Tongue (tissue), 1 donor: ENCODE measurements at regions not wholly inside any gene's neighbourhood (a gene's known extent, or its start where the extent isn't known, plus 50 kb on each side); places are given as distances from the start of the nearest gene placed in this dataset.

Source experiments
- DNase-seq: peaks from one replicate; pipeline ENCODE4 v3.0.0-alpha.2; 2015

- DNase-seq = no peak
Measured at GRCh38 chr4:33512397-33512796, 2731.9 kb downstream of the ARAP2 start.

DNA sequence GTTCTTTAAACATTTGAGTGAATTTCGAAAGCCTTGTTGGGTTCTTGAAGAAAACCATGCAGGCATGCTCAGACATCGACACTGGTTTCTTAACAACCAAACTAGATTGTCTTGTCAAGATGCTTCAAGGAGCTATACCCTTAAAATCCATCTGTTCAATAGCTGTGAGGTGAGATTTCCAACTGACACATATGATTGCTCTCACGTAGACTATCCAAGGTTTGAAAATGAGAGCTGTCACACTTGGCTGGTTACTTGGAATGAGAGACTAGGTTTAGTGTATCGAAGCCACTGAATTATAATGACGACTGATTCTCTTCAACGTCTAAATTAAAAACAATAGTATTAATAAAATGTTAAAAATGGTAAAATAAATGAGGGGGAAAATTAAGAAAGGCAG is 2725.5 kb downstream of the ARAP2 start:
- no peak for DNase-seq

GRCh38 chr4:33532821-33533220 is 2711.5 kb downstream of the ARAP2 start:
- DNase-seq = no peak

DNA sequence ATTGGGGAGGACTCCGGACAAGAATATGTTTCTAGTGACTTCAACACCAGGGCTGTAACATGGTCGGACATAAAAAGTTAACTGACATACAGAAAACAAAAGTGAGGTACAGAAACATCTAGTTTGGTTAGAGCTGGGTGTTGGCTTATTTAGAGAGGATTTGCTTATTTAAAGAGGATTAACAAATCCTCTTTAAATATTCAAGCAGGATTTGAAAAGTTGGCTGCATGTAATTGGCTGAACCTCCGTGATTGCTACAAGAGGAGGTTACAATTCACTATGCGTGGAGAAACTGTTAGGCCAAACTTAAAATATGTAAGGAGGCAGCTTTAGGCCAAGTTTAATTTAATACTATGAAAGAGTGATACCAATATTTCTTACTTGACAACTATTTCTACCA is 2707.4 kb downstream of the ARAP2 start:
- DNase-seq = no peak

GRCh38 chr4:33537527-33537926 is 2706.8 kb downstream of the ARAP2 start:
- peak; percentile 2 for DNase-seq

GRCh38 chr4:33543941-33544450 is 2700.3 kb downstream of the ARAP2 start:
- DNase-seq = no peak

DNA sequence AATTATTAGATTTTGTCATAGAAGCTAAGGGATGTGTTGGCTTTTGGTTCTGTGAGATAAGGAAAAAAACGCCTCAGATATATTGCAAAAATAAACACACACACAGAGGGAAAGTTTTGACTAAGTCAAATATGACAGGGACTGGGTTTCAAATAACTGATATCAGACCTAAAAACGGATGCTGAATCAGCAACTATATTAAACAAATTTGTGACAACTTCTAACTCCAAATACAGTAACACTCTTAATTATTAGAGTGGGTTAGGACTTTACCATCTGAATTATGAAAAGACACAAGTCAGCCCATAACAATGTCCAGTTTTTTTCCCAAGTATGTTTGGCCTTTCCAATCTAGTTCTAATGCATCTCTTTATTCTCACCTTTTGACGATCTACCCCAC is 2693.1 kb downstream of the ARAP2 start:
- DNase-seq = no peak

- no peak for DNase-seq
Measured at GRCh38 chr4:33561259-33561658, 2683.1 kb downstream of the ARAP2 start.

GRCh38 chr4:33566649-33567048 is 2677.7 kb downstream of the ARAP2 start:
- DNase-seq = no peak

DNA sequence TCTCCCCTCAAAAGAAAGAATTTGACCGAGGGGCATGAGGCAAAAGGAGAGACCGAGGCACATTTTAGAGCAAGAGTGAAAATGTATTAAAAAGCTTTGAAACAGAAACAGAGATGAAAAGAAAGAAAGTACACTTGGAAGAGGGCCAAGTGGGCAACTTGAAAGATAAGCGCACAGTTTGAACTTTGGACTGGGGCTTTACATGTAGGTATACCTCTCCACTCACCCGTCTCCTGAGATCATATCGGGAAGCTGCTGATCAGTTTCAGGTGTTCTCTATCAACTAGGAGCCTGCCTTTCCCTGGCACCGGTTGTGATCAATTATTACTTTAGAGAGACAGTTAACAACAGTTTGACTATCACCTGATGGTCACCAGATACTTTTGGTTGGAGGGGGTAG is 2666.5 kb downstream of the ARAP2 start:
- DNase-seq = no peak

DNA sequence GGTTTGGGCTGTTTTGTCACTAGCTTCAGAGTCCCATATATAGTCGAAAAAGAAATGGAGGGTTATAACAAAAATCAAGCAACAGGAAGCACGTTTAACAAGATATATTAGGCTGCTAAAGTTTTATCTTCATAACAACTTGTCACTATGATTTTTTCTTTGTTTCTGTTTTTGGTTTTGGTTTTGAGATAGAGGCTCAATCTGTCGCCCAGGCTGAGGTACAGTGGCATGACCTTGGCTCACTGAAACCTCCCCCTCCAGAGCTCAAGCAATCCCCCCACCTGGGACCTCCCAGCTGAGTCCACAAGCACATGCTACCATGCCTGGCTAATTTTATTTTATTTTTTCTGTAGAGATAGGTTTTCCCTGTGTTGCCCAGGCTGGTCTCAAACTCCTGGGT is 2664.4 kb downstream of the ARAP2 start:
- DNase-seq = no peak

DNA sequence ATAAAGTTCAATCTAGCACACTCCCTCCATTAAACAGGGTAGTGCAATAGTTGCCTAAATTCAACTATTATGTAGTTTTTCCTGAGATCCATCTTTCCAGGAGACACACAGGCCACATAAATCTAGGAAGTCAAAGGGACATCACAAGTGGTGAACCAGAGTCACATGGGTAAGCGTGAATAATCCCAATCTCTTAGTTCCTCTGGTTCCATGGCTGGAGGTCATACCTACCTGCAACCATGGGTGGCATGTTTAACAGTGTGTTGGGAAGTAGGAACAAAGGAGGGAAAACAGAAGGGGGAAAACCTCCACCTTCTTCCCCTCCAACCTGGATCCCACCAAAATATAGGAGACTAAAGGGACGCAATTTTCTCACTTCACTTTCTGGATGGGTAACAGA is 2651.6 kb downstream of the ARAP2 start:
- DNase-seq = no peak

DNA sequence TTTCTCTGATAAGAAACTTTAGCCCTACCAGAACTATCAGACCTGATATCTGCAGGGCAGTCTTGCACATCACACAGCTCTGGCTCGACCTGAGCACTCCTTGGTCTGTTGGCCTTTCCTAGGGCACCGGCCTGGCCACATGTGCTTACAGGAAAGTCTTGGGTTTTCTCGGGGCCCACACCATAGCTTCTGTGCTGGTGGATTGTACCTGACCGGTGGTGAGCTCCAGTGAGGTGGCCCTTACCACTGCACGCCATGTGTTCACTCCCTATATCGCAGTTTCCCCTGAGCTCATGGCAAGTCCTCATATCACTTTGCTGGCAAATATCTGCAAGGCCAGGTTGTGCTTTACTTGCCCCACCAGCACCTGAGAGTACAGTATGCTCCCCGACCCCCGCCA is 2637.4 kb downstream of the ARAP2 start:
- DNase-seq = no peak

- no peak for DNase-seq
Measured at GRCh38 chr4:33616121-33616520, 2628.2 kb downstream of the ARAP2 start.

DNA sequence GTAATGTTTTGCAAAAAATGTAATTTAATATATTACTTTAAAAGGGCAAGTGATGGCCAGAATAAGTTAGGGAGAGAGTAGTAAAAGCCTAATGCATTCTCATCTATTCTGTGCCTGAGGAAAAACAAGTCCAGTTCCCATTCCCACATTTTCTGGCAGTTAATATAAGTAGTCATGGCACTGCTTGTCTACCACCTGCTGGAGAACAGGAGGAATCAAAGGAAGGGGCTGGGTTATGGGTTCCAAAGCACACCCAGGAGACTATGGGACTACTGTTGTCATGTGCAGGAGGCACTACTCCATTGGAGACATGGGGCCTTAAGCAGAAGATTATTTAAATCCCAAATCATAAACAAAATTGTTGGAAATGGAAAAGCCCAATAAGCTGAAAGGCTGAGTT is 2618.6 kb downstream of the ARAP2 start:
- DNase-seq = peak; percentile 47

DNA sequence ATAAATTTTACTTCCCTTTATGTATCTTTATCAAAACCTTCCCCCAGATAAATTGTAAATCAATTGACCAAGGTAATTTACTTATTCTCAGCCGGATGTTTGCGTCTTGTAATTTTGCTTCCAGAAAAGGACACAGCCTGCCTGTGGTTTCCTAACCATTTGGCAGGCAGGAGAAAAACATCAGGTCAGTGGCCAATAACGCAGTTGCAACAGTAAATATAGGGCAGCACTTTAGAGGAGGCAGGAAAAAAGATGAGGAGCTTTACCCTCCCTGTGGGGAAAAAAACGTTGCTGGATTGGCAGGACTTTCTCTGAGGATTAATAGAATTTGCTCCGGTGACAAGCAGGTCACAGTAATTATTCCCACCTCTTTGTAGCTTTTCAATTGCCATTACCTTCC is 2618.1 kb downstream of the ARAP2 start:
- DNase-seq = peak; percentile 40

DNA sequence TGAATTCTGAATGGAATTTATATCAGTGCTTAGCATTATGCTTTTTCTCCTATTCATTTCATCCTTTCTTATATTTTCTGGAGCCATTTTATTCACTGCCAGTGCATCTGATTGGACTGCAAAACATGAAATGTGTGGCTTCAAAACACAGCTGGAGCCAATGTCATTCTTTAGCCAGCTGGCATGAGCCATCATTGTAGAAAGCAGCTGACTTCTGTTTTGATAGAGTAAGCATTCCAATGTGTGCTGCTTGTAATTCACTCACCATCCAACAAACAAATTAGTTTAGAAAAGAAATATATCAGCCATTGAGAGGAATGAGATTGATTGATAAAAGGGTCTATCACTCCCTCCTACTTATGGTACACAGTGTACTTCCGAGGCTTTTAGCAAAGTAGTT is 2616.0 kb downstream of the ARAP2 start:
- peak; percentile 87 for DNase-seq

- DNase-seq = peak; percentile 14
Measured at GRCh38 chr4:33649015-33649414, 2595.3 kb downstream of the ARAP2 start.

- DNase-seq = no peak
Measured at GRCh38 chr4:33649471-33649870, 2594.8 kb downstream of the ARAP2 start.

- no peak for DNase-seq
Measured at GRCh38 chr4:33650036-33650435, 2594.3 kb downstream of the ARAP2 start.

GRCh38 chr4:33658971-33659370 is 2585.3 kb downstream of the ARAP2 start:
- DNase-seq = no peak

DNA sequence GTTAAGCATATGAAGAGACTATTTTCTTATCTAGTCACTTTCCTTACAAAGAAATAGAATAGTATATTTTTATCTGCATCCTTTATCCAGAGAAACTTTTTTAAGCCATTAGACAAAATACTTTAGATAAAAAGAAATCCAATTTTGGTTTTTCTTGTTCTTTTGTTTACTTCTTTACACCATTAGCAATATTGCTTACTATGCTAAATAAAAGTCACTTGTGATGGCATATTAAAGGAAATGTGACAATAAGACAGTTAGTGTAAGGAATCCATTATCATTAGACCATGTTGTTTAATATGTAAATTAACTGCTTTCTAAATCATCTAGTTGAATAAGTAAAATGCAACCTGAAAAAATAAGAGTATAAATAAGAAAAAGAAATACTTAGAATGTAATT is 2582.7 kb downstream of the ARAP2 start:
- no peak for DNase-seq

DNA sequence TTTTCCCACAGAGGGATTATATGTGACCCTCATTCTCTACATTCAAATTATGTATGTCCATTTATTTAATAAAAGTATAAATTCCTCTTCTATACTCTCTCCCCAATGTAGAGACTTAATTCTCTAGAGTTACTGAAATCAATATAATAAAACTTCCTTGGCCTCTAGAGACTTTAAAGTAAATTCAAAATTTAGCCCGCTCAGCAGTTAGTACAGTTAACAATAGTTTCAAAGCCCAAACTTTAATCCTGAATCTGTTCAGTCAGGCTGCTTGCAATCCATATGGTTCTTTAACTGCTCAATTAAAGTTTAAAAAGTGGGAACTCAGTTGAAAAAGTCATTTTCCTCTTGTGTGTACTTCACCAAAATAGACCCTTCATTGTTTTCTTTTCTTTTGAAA is 2558.4 kb downstream of the ARAP2 start:
- DNase-seq = no peak

- peak; percentile 5 for DNase-seq
Measured at GRCh38 chr4:33696041-33696440, 2548.3 kb downstream of the ARAP2 start.

DNA sequence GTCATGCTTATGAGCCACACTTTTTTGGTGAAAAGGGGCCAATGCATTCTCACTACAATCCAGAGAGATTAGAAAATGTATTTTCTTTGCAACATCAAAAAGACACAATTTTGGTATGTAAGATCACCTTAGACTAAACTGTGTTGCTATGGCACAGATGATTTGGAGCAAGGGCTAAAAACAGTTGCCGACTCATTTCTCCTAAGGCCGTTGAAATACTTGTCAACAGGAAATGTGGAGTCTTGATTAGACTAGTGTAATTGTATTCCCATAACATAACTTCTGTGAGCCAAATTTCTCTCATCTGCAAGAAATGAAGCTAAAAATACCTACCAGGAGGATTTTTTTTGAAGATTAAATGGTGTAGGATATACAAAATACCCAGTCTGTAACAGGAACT is 2547.7 kb downstream of the ARAP2 start:
- peak; percentile 16 for DNase-seq
